ENCODE measurements at regions not wholly inside any gene's neighbourhood (a gene's known extent, or its start where the extent isn't known, plus 50 kb on each side); places are given as distances from the start of the nearest gene placed in this dataset.

DNA sequence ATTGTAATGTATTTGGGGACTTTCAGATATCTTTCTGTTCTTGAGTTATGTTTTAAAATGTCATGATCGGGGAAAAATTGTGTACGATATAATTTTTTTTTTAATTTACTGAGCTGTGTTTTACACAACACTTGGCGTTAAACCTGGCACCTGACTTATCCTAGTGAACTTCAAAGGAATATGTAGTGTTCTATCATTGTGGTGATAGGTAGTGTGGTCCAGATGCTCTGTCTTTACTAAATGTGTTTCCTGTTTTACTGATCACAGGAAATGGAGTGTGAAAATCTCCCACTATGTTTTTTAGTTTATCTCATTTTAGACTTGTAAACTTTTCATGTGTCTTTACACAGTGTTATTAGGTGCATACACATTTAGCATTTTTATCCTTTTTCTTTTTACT lies 98.0 kb downstream of the SLC5A7 start:
- no peak for TF ChIP-seq REST (IDR thresholded peaks at IDR 0.05; ENCODE audit: insufficient replicate concordance, low read depth)
- no peak for TF ChIP-seq GABPA (IDR thresholded peaks at IDR 0.05; ENCODE audit: low read depth)
- TF ChIP-seq CTCF (IDR thresholded peaks at IDR 0.05; ENCODE audit: insufficient read depth, low read length): no peak
- TF ChIP-seq POLR2AphosphoS5 (IDR thresholded peaks at IDR 0.05; ENCODE audit: low read depth): no peak
- no peak for TF ChIP-seq SPI1 (IDR thresholded peaks at IDR 0.05; ENCODE audit: borderline replicate concordance, low read depth)
- no peaks in the 10 kb centered on the region for H3K27me3 ChIP-seq (ENCODE audit: insufficient read depth, poor library complexity, severe bottlenecking)
- no peak overlapping the region for H3K27ac ChIP-seq (replicated peaks)
- DNase-seq (ENCODE audit: low read depth in 1 of 2, low spot score in 1 of 2): no peak
- H3K4me3 ChIP-seq (replicated peaks; ENCODE audit: insufficient read depth, low read length): no peak overlapping the region

DNA sequence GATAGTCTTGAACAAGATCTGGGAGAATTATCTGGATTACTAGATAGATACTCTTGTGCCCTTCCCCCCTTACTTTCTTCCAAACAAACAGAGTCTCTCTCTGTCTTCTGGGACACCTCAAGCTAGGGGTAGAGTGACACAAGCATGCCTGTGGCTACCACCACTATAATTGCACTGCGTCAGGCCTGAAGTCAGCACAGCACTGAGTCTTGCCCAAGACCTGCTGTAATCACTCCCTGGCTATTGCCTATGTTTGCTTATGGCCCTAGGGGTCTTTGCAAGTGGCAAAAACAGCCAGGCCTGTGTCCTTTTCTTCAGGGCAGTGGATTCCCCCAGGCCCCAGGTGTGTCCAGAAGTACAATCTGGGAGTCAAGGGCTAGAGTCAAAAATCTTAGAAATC lies 106.6 kb downstream of the SLC5A7 start:
- Histone ChIP-seq H3K4me3 (replicated peaks; ENCODE audit: insufficient read depth, low read length) (no peak overlapping the region), H3K27me3 (ENCODE audit: insufficient read depth, poor library complexity, severe bottlenecking) (no peaks in the 10 kb centered on the region), H3K27ac (replicated peaks) (no peak overlapping the region)
- no peak for TF ChIP-seq GABPA (IDR thresholded peaks at IDR 0.05; ENCODE audit: low read depth)
- TF ChIP-seq REST (IDR thresholded peaks at IDR 0.05; ENCODE audit: insufficient replicate concordance, low read depth): no peak
- TF ChIP-seq CTCF (IDR thresholded peaks at IDR 0.05; ENCODE audit: insufficient read depth, low read length): no peak
- TF ChIP-seq SPI1 (IDR thresholded peaks at IDR 0.05; ENCODE audit: borderline replicate concordance, low read depth): no peak
- no peak for TF ChIP-seq POLR2AphosphoS5 (IDR thresholded peaks at IDR 0.05; ENCODE audit: low read depth)
- DNase-seq (ENCODE audit: low read depth in 1 of 2, low spot score in 1 of 2): no peak

DNA sequence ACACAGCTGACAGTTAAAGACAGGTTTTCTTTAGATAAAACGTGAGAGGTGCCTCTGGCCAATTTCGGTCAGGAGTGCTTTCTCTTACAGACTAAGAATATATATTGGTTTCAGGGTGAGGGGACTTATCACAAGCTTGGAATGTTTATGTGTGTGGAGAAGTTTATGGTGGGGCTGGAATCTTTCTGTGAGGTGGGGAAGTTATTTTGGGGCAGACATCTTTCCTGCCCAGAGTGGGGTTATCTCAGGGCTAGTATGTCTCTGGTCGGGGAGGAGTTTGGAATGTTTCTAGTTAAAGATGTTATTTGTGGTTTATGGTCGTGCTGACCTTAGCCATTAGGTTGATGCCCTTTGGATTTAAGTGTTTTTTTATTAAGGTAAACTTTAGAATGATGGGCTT lies 115.2 kb downstream of the SLC5A7 start:
- H3K27ac ChIP-seq (replicated peaks): no peak overlapping the region
- no peak for DNase-seq (ENCODE audit: low read depth in 1 of 2, low spot score in 1 of 2)
- no peak overlapping the region for H3K4me3 ChIP-seq (replicated peaks; ENCODE audit: insufficient read depth, low read length)
- no peak for TF ChIP-seq REST (IDR thresholded peaks at IDR 0.05; ENCODE audit: insufficient replicate concordance, low read depth)
- TF ChIP-seq SPI1 (IDR thresholded peaks at IDR 0.05; ENCODE audit: borderline replicate concordance, low read depth): no peak
- TF ChIP-seq CTCF (IDR thresholded peaks at IDR 0.05; ENCODE audit: insufficient read depth, low read length): no peak
- no peak for TF ChIP-seq GABPA (IDR thresholded peaks at IDR 0.05; ENCODE audit: low read depth)
- no peak for TF ChIP-seq POLR2AphosphoS5 (IDR thresholded peaks at IDR 0.05; ENCODE audit: low read depth)
- no peaks in the 10 kb centered on the region for H3K27me3 ChIP-seq (ENCODE audit: insufficient read depth, poor library complexity, severe bottlenecking)
